ENCODE measurements at regions not wholly inside any gene's neighbourhood (a gene's known extent, or its start where the extent isn't known, plus 50 kb on each side); places are given as distances from the start of the nearest gene placed in this dataset.

DNA sequence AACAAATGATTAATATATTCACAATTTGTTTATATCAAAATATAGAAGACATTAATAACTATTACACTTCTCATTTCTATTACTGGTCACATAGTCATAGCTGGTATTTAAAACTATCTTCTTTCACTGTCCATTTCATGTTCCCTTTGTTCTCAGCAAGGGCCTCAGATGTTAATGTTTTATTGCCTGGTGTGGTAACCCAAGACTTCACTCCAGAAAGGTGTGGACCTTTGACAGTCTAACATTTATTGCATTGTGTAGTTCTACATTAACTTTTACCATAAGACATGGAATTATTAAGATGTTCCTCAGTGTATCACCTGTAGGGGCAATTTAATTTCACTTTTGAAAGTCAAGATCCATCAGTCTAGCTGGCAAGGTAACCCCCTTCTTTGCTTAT, 691.3 kb downstream of the SQOR start:
- TF ChIP-seq ZFX (IDR thresholded peaks at IDR 0.05; ENCODE audit: borderline replicate concordance): no peak
- TF ChIP-seq, protein P1, sequence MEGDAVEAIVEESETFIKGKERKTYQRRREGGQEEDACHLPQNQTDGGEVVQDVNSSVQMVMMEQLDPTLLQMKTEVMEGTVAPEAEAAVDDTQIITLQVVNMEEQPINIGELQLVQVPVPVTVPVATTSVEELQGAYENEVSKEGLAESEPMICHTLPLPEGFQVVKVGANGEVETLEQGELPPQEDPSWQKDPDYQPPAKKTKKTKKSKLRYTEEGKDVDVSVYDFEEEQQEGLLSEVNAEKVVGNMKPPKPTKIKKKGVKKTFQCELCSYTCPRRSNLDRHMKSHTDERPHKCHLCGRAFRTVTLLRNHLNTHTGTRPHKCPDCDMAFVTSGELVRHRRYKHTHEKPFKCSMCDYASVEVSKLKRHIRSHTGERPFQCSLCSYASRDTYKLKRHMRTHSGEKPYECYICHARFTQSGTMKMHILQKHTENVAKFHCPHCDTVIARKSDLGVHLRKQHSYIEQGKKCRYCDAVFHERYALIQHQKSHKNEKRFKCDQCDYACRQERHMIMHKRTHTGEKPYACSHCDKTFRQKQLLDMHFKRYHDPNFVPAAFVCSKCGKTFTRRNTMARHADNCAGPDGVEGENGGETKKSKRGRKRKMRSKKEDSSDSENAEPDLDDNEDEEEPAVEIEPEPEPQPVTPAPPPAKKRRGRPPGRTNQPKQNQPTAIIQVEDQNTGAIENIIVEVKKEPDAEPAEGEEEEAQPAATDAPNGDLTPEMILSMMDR (IDR thresholded peaks at IDR 0.05): no peak
- no peak overlapping the region for H3K27ac ChIP-seq

DNA sequence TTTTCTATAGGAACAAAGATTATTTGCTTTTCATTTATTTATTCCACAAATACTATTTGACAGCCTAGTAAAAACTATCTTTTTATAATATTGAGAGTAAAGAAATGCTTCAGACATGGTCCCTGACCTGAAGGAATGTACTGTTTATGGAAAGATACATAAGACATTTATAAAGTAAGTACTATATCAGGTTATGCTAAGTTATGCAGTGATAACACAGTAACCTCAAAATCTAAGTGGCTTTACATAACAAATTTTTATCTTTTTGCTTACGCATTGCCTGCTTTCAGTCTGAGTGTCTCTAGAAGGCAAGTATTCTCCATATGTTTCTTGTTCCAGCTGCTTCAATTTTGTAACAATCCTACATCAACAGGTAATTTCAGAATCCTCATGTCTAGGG, 694.0 kb downstream of the SQOR start:
- no peak for TF ChIP-seq ZFX (IDR thresholded peaks at IDR 0.05; ENCODE audit: borderline replicate concordance)
- TF ChIP-seq, protein P1 (IDR thresholded peaks at IDR 0.05): no peak
- H3K27ac ChIP-seq: no peak overlapping the region

DNA sequence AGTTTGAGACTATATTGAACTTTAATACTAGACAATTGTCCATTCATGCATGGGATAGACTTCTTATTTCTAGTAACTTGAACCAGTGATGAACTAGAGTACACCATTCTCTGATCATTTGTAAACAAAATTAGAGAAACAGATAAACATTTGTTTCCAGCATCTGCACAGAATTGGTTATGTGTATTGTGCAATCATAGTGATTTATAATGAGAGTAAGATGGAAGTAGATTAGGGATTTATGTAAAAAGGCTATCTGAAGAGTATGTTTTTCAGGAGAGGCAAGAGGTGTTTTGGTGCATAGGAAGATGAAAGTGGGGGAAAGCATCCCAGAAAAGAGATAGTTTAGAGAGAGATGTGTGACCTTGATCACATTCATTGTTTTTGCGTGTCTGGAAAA, 695.0 kb downstream of the SQOR start:
- H3K27ac ChIP-seq: no peak overlapping the region
- TF ChIP-seq, protein P1 (IDR thresholded peaks at IDR 0.05): no peak
- no peak for TF ChIP-seq ZFX (IDR thresholded peaks at IDR 0.05; ENCODE audit: borderline replicate concordance)

DNA sequence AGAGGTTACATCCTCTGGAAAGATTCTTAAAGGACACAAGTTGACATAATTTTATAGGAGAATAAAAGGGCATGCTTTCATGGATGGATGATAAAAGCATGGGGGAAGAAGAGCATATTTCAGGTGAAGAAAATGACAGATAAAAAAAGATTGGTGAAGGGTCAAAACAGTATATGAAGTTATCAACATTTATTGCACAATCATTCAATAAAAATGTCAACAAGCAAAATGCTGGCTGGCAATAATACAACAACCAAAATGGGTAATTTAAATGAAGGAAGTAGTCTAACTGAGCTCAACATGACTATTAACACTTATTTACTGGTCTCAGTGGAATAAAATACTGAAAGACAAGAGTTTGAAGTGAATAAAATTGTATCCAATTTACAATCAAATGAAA, 696.7 kb downstream of the SQOR start:
- no peak overlapping the region for H3K27ac ChIP-seq
- TF ChIP-seq, protein P1 (IDR thresholded peaks at IDR 0.05): no peak
- TF ChIP-seq ZFX (IDR thresholded peaks at IDR 0.05; ENCODE audit: borderline replicate concordance): no peak

DNA sequence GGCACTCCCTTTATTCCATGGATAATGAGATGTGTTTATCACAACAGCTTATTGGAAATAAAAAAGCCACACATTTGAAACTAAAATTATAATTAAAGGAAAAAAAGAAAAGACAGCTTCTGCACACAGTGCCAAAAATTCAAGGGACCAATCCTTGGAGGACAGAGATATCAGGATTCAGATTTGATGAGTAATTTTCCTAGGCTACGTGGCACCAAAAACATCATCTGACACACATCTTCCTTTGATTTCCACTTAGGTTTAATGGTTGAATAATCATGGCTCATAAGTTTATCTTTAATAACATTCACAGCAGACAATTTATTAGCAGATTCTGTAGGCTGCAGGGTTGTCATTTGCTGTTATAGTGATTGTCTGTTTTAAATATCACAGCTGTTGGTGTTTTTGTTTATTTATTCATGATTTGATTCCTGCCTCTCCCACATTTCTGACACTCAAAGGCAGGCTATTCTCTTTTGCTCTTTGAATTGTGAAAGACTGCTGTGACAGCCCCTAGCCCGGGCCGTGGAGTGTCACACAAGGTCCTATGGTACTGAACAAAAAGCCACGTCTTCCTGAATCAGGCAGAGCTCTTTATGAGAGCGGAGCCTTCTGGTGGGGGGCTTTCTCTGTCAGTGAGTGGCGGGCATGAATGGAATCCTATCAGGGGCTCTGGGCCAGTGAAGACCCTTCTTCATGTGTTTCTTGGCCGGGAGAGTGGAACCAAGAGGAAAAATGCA, 708.5 kb downstream of the SQOR start:
- no peak for TF ChIP-seq ZFX (IDR thresholded peaks at IDR 0.05; ENCODE audit: borderline replicate concordance)
- no peak overlapping the region for H3K27ac ChIP-seq

DNA sequence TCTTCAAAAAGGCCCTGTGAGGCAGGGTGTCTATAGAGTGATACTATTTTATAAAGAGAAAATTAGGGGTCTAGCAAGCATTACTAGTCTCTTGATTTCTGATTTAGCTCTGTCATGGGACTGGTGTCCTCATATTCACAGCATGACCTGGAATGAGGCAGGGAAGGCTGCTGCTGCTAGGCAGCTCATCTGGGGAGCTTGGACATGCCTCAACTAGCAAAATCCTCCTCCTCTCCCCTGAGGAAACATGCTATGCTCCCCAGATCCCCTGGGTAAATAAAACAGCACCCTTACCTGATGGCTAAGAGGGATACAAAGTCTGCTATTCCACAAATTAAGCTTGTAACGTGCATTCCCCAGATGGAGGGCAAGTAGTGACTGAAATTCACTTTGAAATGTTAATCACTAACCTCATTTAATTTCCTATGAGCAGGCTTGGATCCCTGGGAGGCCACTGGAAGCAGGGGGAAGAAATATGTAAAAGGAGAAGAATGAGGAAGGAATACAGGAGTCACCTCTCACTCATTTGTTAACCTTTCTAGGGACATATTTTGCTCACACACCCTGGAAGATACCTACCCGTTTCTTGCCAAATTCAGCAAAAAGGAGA, 709.4 kb downstream of the SQOR start:
- H3K27ac ChIP-seq: no peak overlapping the region
- TF ChIP-seq, protein P1 (IDR thresholded peaks at IDR 0.05): no peak
- no peak for TF ChIP-seq ZFX (IDR thresholded peaks at IDR 0.05; ENCODE audit: borderline replicate concordance)

DNA sequence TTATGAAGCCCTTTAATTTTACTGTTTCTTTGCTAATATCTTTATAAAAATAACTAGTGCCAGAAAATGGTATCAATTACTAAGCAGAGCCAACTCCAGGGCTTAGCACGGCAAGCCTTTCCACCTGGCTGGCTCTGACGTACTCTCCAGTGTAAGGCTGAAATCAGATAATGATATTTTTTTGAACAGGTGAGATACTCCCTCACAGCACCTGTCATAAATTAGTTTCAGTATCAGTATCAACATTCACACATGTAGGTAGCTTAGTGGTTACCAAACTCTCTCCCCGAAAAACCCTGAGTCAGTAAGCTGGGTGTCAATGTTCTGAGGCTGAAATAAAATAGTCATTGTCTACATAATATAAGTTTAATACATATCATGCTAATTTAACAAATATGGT, 710.1 kb downstream of the SQOR start:
- H3K27ac ChIP-seq: no peak overlapping the region
- TF ChIP-seq, protein P1 (IDR thresholded peaks at IDR 0.05): no peak
- no peak for TF ChIP-seq ZFX (IDR thresholded peaks at IDR 0.05; ENCODE audit: borderline replicate concordance)
